ENCODE measurements at regions not wholly inside any gene's neighbourhood (a gene's known extent, or its start where the extent isn't known, plus 50 kb on each side); places are given as distances from the start of the nearest gene placed in this dataset.

DNA sequence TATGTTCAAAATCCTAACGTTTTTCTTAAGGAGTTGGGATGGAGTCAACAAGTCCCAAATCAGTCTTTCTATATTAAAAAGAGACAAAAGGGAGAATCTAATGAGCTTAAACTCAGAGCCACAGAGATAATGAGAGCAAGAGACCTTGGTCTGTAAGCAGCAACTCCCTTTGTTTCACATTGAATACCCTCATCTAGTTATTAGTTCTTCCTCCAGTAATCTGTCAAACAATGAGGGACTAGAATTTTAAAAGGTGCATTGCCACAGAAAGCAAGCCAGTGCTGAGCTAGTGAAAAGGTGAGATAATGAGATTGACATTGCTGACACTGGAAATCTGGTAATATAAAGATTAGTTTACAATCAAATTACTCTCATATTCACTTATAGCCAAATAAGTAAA lies 718.6 kb downstream of the DACH1 start:
- no peak for DNase-seq (ENCODE audit: low read depth in 1 of 2, low spot score in 1 of 2)
- no peak for FAIRE-seq
- H3K4me3 ChIP-seq = no peak overlapping the region
- H3K27ac ChIP-seq = no peak overlapping the region
- WGBS (ENCODE audit: missing lambda C conversion rate) = 0% methylated on average over 1 of the region's 1 CpG
- H3K4me1 ChIP-seq = no peaks in the 10 kb centered on the region
- CTCF ChIA-PET = no interaction called here
- no peak overlapping the region for H3K4me2 ChIP-seq
- TF ChIP-seq PHF8 (IDR thresholded peaks at IDR 0.05; ENCODE audit: borderline replicate concordance, low read depth) (no peak), ZC3H11A (IDR thresholded peaks at IDR 0.05) (no peak), JUN (IDR thresholded peaks at IDR 0.05) (no peak), POLR2A (IDR thresholded peaks at IDR 0.05; ENCODE audit: low read length) (no peak), GATA3 (IDR thresholded peaks at IDR 0.05; ENCODE audit: borderline replicate concordance) (no peak), FOSL2 (IDR thresholded peaks at IDR 0.05) (no peak), FOSL2 (CRISPR knock-in tag; IDR thresholded peaks at IDR 0.05) (no peak)
- POLR2A ChIA-PET = no interaction called here
- H3K9me3 ChIP-seq = no peaks in the 10 kb centered on the region
- no peak for ATAC-seq

GRCh38 chr13:71144883-71145282 lies 722.1 kb downstream of the DACH1 start:
- H3K4me3 ChIP-seq = no peak overlapping the region
- ATAC-seq (no peak), DNase-seq (ENCODE audit: low read depth in 1 of 2, low spot score in 1 of 2) (no peak), FAIRE-seq (no peak)
- H3K4me1 ChIP-seq = no peaks in the 10 kb centered on the region
- no peak overlapping the region for H3K4me2 ChIP-seq
- ChIA-PET POLR2A (no interaction called here), CTCF (no interaction called here)
- TF ChIP-seq EHF (CRISPR knock-in tag; IDR thresholded peaks at IDR 0.05) (no peak), HOXA7 (CRISPR knock-in tag; IDR thresholded peaks at IDR 0.05) (no peak), ESRRA (IDR thresholded peaks at IDR 0.05; ENCODE audit: borderline replicate concordance, low read length) (no peak), KDM5A (IDR thresholded peaks at IDR 0.05) (no peak), USF2 (IDR thresholded peaks at IDR 0.05) (no peak), NR3C1 (IDR thresholded peaks at IDR 0.05) (no peak), NPAS2 (CRISPR knock-in tag; IDR thresholded peaks at IDR 0.05; ENCODE audit: borderline replicate concordance) (no peak), TFCP2L1 (CRISPR knock-in tag; IDR thresholded peaks at IDR 0.05) (no peak), EP300 (IDR thresholded peaks at IDR 0.05) (no peak), TP53 (CRISPR knock-in tag; IDR thresholded peaks at IDR 0.05) (no peak), REST (IDR thresholded peaks at IDR 0.05) (no peak), CHD2 (IDR thresholded peaks at IDR 0.05; ENCODE audit: low read length, partially characterized antibody) (no peak), PHF8 (IDR thresholded peaks at IDR 0.05; ENCODE audit: borderline replicate concordance, low read depth) (no peak), RAD21 (conservative IDR thresholded peaks at IDR 0.05 in 1 of 2, IDR thresholded peaks at IDR 0.05 in 1 of 2) (no peak), JUNB (IDR thresholded peaks at IDR 0.05) (no peak), JUN (IDR thresholded peaks at IDR 0.05) (no peak)
- TF ChIP-seq, protein P1, sequence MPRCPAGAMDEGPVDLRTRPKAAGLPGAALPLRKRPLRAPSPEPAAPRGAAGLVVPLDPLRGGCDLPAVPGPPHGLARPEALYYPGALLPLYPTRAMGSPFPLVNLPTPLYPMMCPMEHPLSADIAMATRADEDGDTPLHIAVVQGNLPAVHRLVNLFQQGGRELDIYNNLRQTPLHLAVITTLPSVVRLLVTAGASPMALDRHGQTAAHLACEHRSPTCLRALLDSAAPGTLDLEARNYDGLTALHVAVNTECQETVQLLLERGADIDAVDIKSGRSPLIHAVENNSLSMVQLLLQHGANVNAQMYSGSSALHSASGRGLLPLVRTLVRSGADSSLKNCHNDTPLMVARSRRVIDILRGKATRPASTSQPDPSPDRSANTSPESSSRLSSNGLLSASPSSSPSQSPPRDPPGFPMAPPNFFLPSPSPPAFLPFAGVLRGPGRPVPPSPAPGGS (IDR thresholded peaks at IDR 0.05) = no peak
- H3K27ac ChIP-seq = no peak overlapping the region
- WGBS (ENCODE audit: missing lambda C conversion rate) = 5% methylated on average over 2 of the region's 2 CpGs
- H3K9me3 ChIP-seq = no peaks in the 10 kb centered on the region
